BJ (cell line): ENCODE measurements at regions not wholly inside any gene's neighbourhood (a gene's known extent, or its start where the extent isn't known, plus 50 kb on each side); places are given as distances from the start of the nearest gene placed in this dataset.

Source experiments
- CTCF ChIA-PET: fragments of 350-600 bp; formaldehyde crosslinking; extraction: SDS; loops from one replicate; lab custom pipeline; 2021; ENCODE audit warnings: antibody characterized with exemption, inconsistent platforms; lab: Yijun Ruan, JAX
- POLR2A ChIA-PET: fragments of 300-600 bp; sonication (Branson Sonifier 250); formaldehyde crosslinking; extraction: SDS; loops from one replicate; lab custom pipeline; 2021; ENCODE audit warnings: antibody characterized with exemption; lab: Charles Lee
- DNase-seq: peaks from one replicate; pipeline ENCODE4 v3.0.0-alpha.2; 2011; ENCODE audit warnings: low read depth
- H3K27me3 ChIP-seq: 2 replicates; pipeline ENCODE4 v1.6.0; 2011; ENCODE audit warnings: low read length; ENCODE audit not compliant: control insufficient read depth, insufficient read depth
- H3K36me3 ChIP-seq: 2 replicates; pipeline ENCODE4 v1.5.1; 2011; ENCODE audit warnings: low read length; ENCODE audit not compliant: control insufficient read depth, insufficient read depth
- H3K4me3 ChIP-seq: 2 replicates; pipeline ENCODE4 v1.5.1; 2011; ENCODE audit warnings: low read depth, mild to moderate bottlenecking, control low read depth, low read length
- TF ChIP-seq, protein P1 (sequence below): IDR thresholded peaks from 2 replicates; pipeline ENCODE4 v1.5.1; 2011; ENCODE audit warnings: low read depth, mild to moderate bottlenecking, control low read depth, inconsistent platforms, low read length, moderate library complexity; ENCODE audit not compliant: insufficient read depth

GRCh38 chr12:59230334-59230733 lies 310.0 kb upstream of the LRIG3 start:
- TF ChIP-seq, protein P1, sequence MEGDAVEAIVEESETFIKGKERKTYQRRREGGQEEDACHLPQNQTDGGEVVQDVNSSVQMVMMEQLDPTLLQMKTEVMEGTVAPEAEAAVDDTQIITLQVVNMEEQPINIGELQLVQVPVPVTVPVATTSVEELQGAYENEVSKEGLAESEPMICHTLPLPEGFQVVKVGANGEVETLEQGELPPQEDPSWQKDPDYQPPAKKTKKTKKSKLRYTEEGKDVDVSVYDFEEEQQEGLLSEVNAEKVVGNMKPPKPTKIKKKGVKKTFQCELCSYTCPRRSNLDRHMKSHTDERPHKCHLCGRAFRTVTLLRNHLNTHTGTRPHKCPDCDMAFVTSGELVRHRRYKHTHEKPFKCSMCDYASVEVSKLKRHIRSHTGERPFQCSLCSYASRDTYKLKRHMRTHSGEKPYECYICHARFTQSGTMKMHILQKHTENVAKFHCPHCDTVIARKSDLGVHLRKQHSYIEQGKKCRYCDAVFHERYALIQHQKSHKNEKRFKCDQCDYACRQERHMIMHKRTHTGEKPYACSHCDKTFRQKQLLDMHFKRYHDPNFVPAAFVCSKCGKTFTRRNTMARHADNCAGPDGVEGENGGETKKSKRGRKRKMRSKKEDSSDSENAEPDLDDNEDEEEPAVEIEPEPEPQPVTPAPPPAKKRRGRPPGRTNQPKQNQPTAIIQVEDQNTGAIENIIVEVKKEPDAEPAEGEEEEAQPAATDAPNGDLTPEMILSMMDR: no peak
- H3K4me3 ChIP-seq: no peak overlapping the region
- no peak for DNase-seq
- no peaks in the 10 kb centered on the region for H3K36me3 ChIP-seq
- no peaks in the 10 kb centered on the region for H3K27me3 ChIP-seq
- CTCF ChIA-PET: interaction anchor here (0.6 kb wide), 1 partner anchor 15 kb away, joined by 3 read pairs; no protein-coding TSS in a partner anchor
- POLR2A ChIA-PET: no interaction called here

GRCh38 chr12:59219148-59219547 lies 298.8 kb upstream of the LRIG3 start:
- DNase-seq: no peak
- Histone ChIP-seq H3K4me3 (no peak overlapping the region), H3K36me3 (no peaks in the 10 kb centered on the region), H3K27me3 (no peaks in the 10 kb centered on the region)
- POLR2A ChIA-PET: no interaction called here
- TF ChIP-seq, protein P1: no peak
- CTCF ChIA-PET: no interaction called here

GRCh38 chr12:59196989-59197388 lies 276.7 kb upstream of the LRIG3 start:
- TF ChIP-seq, protein P1: no peak
- DNase-seq: no peak
- Histone ChIP-seq H3K4me3 (no peak overlapping the region), H3K36me3 (no peaks in the 10 kb centered on the region), H3K27me3 (no peaks in the 10 kb centered on the region; the same call in 1 of the 2 replicates)
- ChIA-PET CTCF (no interaction called here), POLR2A (no interaction called here)

DNA sequence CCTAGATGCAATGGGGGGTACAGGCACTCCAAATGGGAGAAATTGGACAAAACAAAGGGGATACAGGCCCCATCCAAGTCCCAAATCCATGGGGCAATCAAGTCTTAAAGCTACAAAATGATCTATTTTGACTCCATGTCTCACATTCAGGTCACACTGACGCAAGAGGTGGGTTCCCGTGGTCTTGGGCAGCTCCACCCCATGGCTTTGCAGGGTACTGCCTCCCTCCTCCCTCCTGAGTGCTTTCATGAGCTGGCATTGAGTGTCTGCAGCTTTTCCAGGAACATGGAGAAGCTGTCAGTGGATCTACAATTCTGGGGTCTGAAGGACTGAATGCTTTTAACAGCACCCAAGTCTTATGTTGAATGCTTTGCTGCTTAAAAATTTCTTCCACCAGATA lies 274.5 kb upstream of the LRIG3 start:
- no peak for DNase-seq
- Histone ChIP-seq H3K27me3 (no peaks in the 10 kb centered on the region; the same call in 1 of the 2 replicates), H3K36me3 (no peaks in the 10 kb centered on the region), H3K4me3 (no peak overlapping the region)
- TF ChIP-seq, protein P1: no peak
- ChIA-PET POLR2A (no interaction called here), CTCF (no interaction called here)

DNA sequence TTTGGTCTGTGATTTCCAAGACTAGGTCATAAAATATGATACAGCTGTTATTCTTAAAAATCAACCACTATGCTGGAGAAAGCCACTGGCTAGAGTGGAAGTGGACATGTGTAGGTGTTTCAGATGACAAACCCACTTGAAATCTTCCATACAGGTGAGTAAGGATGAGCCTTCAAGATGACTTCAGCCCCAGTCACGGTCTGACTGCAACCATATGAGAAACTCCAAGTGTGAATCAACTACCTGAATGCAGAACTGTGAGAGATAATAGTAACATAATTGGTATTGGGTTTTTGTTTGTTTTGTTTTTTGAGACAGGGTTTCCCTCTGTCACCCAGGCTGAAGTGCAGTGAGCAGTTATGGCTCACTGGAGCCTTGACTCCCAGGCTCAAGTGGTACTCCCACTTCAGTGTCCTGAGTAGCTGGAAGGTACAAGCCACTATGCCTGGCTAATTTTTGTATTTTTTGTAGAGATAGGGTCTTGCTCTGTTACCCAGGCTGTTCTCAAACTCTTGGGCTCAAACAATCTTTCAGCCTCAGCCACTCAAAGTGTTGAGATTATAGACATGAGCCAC lies 273.3 kb upstream of the LRIG3 start:
- no peak for DNase-seq
- POLR2A ChIA-PET: no interaction called here
- Histone ChIP-seq H3K36me3 (no peaks in the 10 kb centered on the region), H3K4me3 (no peak overlapping the region), H3K27me3 (no peaks in the 10 kb centered on the region; the same call in 1 of the 2 replicates)
- CTCF ChIA-PET: no interaction called here
- TF ChIP-seq, protein P1: no peak
